Endodermal cell (in vitro differentiated cells): ENCODE measurements at regions not wholly inside any gene's neighbourhood (a gene's known extent, or its start where the extent isn't known, plus 50 kb on each side); places are given as distances from the start of the nearest gene placed in this dataset.
"Not testable (repeated sequence)": the region's sequence is repeated elsewhere in the genome, so short reads cannot be mapped to it uniquely, and the experiment has no call there.

Source experiments
- DNase-seq: peaks from one replicate; pipeline ENCODE4 v3.0.0-alpha.2; 2017
- H3K27ac ChIP-seq: 2 replicates; pipeline ENCODE4 v1.5.1; 2013; ENCODE audit warnings: mild to moderate bottlenecking, low read depth, low read length, moderate library complexity
- H3K27me3 ChIP-seq: 2 replicates; pipeline ENCODE4 v1.6.1; 2013; ENCODE audit warnings: mild to moderate bottlenecking, low read length, moderate library complexity; ENCODE audit not compliant: insufficient read depth, control insufficient read depth, poor library complexity, severe bottlenecking
- H3K36me3 ChIP-seq: 2 replicates; pipeline ENCODE4 v1.7.0; 2013; ENCODE audit warnings: mild to moderate bottlenecking, low read length, moderate library complexity; ENCODE audit not compliant: control insufficient read depth, insufficient read depth
- H3K4me1 ChIP-seq: one replicate; pipeline ENCODE4 v1.7.0; 2013; ENCODE audit warnings: low read length; ENCODE audit not compliant: control insufficient read depth, insufficient read depth
- H3K4me3 ChIP-seq: 2 replicates; pipeline ENCODE4 v1.5.1; 2013; ENCODE audit warnings: mild to moderate bottlenecking, low read length, moderate library complexity
- H3K9ac ChIP-seq: 2 replicates; pipeline ENCODE4 v1.6.1; 2013; ENCODE audit warnings: mild to moderate bottlenecking, low read length, moderate library complexity; ENCODE audit not compliant: poor library complexity, severe bottlenecking; ENCODE audit errors: extremely low read depth
- H3K9me3 ChIP-seq: 2 replicates; pipeline ENCODE4 v1.6.1; 2013; ENCODE audit warnings: mild to moderate bottlenecking, low read length, moderate library complexity; ENCODE audit not compliant: control insufficient read depth
- H3K27ac Mint-ChIP-seq: 2 replicates; pipeline ENCODE4 v1.8.0; 2020; ENCODE audit warnings: mixed read lengths
- H3K27me3 Mint-ChIP-seq: 2 replicates; pipeline ENCODE4 v1.8.0; 2021; ENCODE audit warnings: mild to moderate bottlenecking, mixed read lengths; ENCODE audit not compliant: insufficient read depth
- H3K36me3 Mint-ChIP-seq: 2 replicates; pipeline ENCODE4 v1.8.0; 2020; ENCODE audit warnings: low read depth, mixed read lengths
- H3K4me1 Mint-ChIP-seq: 2 replicates; pipeline ENCODE4 v1.8.0; 2020; ENCODE audit warnings: mixed read lengths
- H3K4me3 Mint-ChIP-seq: 2 replicates; pipeline ENCODE4 v1.8.0; 2020; ENCODE audit warnings: mild to moderate bottlenecking, moderate library complexity, mixed read lengths
- H3K9me3 Mint-ChIP-seq: 2 replicates; pipeline ENCODE4 v1.8.0; 2020; ENCODE audit warnings: mild to moderate bottlenecking, mixed read lengths
- CTCF ChIP-seq: fragments of 200-600 bp; sonication (generic); conservative IDR thresholded peaks from 2 replicates; pipeline ENCODE4 v1.5.0; 2021; ENCODE audit warnings: antibody characterized with exemption, mild to moderate bottlenecking
- WGBS, 2 experiments: methylation state at CpG; one replicate each; pipeline versions ENCODE4 v1.1.5 to v1.1.7; 2013; ENCODE audit warnings: missing lambda C conversion rate in 2 of 2, mixed read lengths in 1 of 2; ENCODE audit not compliant: insufficient coverage in 1 of 2, insufficient read length in 1 of 2; 5-methylcytosine and 5-hydroxymethylcytosine counted together

DNA sequence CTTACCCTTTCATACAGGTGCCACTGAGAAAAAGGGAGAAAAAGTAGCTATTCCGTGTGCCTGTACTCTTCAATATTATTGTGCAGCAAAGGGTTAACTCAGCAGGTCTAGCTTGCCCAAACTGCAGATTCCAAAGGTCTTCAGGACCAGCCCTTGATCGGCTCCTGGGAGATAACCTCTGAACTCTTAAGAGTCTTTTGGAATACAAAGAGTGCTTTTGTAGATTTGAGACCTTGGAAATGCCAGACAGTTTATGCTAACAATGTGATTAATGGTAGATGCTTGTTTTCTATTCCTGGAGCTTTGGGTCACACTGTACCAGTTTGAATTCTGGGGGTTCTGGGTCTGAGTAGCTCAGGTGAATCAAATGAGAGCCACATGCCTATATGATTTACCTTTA lies 844.7 kb upstream of the MIR17HG start:
- Histone ChIP-seq H3K4me3 (no peak overlapping the region), H3K9ac (no peak overlapping the region), H3K4me1 (peaks cover 7% of the 10 kb centered on the region), H3K36me3 (no peaks in the 10 kb centered on the region), H3K27ac (no peak overlapping the region), H3K9me3 (no peaks in the 10 kb centered on the region), H3K27me3 (no peaks in the 10 kb centered on the region)
- TF ChIP-seq CTCF, result no peak
- Mint-ChIP-seq H3K4me3 (no peak overlapping the region), H3K36me3 (no peaks in the 10 kb centered on the region), H3K27ac (no peak overlapping the region), H3K9me3 (no peaks in the 10 kb centered on the region), H3K4me1 (peaks cover 19% of the 10 kb centered on the region), H3K27me3 (no peaks in the 10 kb centered on the region)
- no peak for DNase-seq
- 49 to 55% methylated on average over 2 of the region's 2 CpGs for WGBS, 2 experiments

- Histone ChIP-seq H3K4me1 (no peaks in the 10 kb centered on the region), H3K27me3 (no peaks in the 10 kb centered on the region), H3K4me3 (no peak overlapping the region), H3K36me3 (no peaks in the 10 kb centered on the region), H3K9ac (no peak overlapping the region), H3K9me3 (no peaks in the 10 kb centered on the region), H3K27ac (no peak overlapping the region)
- no peaks in the 10 kb centered on the region for H3K27me3 Mint-ChIP-seq
- no peak overlapping the region for H3K27ac Mint-ChIP-seq
- no peak overlapping the region for H3K4me3 Mint-ChIP-seq
- H3K36me3 Mint-ChIP-seq, result no peaks in the 10 kb centered on the region
- H3K4me1 Mint-ChIP-seq, result no peaks in the 10 kb centered on the region
- no peak for DNase-seq
- H3K9me3 Mint-ChIP-seq, result no peaks in the 10 kb centered on the region
- WGBS, 2 experiments, result 94 to 100% methylated on average over 2 of the region's 2 CpGs
- TF ChIP-seq CTCF, result no peak
Measured at GRCh38 chr13:90510319-90510718, 837.2 kb upstream of the MIR17HG start.

DNA sequence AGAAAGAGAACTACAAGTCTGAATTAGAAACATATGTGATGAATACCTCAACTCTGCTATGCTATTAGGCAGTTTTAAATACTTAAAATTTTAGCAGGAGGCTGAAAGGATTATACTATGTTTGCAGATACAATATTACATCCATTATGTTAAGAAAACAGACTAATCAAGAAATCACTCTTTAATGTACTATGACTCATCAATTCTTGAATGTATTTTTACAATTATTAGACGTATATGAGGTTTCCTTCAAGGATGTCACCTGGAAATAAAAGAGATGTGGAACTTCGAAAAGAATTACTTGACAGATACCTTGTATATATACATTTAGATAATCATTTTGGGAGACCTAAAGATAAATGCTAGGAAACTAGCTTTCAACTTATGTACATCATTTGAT lies 835.6 kb upstream of the MIR17HG start:
- WGBS, 2 experiments, result 92% methylated on average over 2 of the region's 2 CpGs; no CpG with 5 or more reads in 1 of the 2 experiments
- no peak overlapping the region for H3K27ac Mint-ChIP-seq
- H3K27me3 Mint-ChIP-seq, result no peaks in the 10 kb centered on the region
- Histone ChIP-seq H3K9ac (no peak overlapping the region), H3K27ac (no peak overlapping the region), H3K4me1 (no peaks in the 10 kb centered on the region), H3K36me3 (no peaks in the 10 kb centered on the region), H3K4me3 (no peak overlapping the region), H3K9me3 (no peaks in the 10 kb centered on the region), H3K27me3 (no peaks in the 10 kb centered on the region)
- no peaks in the 10 kb centered on the region for H3K36me3 Mint-ChIP-seq
- DNase-seq, result no peak
- no peak for TF ChIP-seq CTCF
- H3K9me3 Mint-ChIP-seq, result no peaks in the 10 kb centered on the region
- H3K4me3 Mint-ChIP-seq, result no peak overlapping the region
- H3K4me1 Mint-ChIP-seq, result no peaks in the 10 kb centered on the region

GRCh38 chr13:90514712-90515111 lies 832.8 kb upstream of the MIR17HG start:
- H3K27ac Mint-ChIP-seq, H3K36me3 Mint-ChIP-seq, H3K27me3 Mint-ChIP-seq, H3K27ac ChIP-seq, H3K4me3 ChIP-seq, DNase-seq, H3K27me3 ChIP-seq, H3K36me3 ChIP-seq, H3K9me3 ChIP-seq, H3K4me1 Mint-ChIP-seq, H3K4me1 ChIP-seq, H3K9me3 Mint-ChIP-seq, H3K4me3 Mint-ChIP-seq, H3K9ac ChIP-seq: not testable (repeated sequence)
- WGBS, 2 experiments, result 93 to 96% methylated on average over 7 to 12 of the region's 12 CpGs
